ENCODE measurements at regions not wholly inside any gene's neighbourhood (a gene's known extent, or its start where the extent isn't known, plus 50 kb on each side); places are given as distances from the start of the nearest gene placed in this dataset.

GRCh38 chr2:120849278-120849677 is 113.6 kb downstream of the GLI2 start:
- Histone ChIP-seq H3K9me2 (ENCODE audit: insufficient read depth, low read length) (no peaks in the 10 kb centered on the region), H3K27me3 (ENCODE audit: insufficient read depth, low read depth, low read length) (no peaks in the 10 kb centered on the region), H3K36me3 (ENCODE audit: insufficient read depth, low read length) (no peaks in the 10 kb centered on the region), H3K79me2 (replicated peaks; ENCODE audit: insufficient read depth, low read length) (peaks cover 2% of the 10 kb centered on the region), H3F3A (ENCODE audit: insufficient read depth, low read length, poor library complexity, severe bottlenecking) (no peaks in the 10 kb centered on the region), H2AFZ (ENCODE audit: low read depth, low read length) (no peak overlapping the region), H3K9me3 (ENCODE audit: low read length) (no peaks in the 10 kb centered on the region), H3K4me3 (ENCODE audit: low read length) (no peak overlapping the region), H3K9ac (ENCODE audit: low read length) (no peak overlapping the region), H3K4me2 (ENCODE audit: low read length) (no peak overlapping the region), H3K27ac (ENCODE audit: low read length) (no peak overlapping the region), H4K20me1 (ENCODE audit: insufficient read depth) (no peaks in the 10 kb centered on the region)
- no peak for TF ChIP-seq TAF1 (IDR thresholded peaks at IDR 0.05; ENCODE audit: low read depth)
- TF ChIP-seq EZH2 (IDR thresholded peaks at IDR 0.05; ENCODE audit: borderline replicate concordance, insufficient read depth, low read length, poor library complexity, severe bottlenecking), result no peak
- TF ChIP-seq REST (IDR thresholded peaks at IDR 0.05; ENCODE audit: borderline replicate concordance), result no peak
- TF ChIP-seq CTCF (IDR thresholded peaks at IDR 0.05; ENCODE audit: poor library complexity, severe bottlenecking), result no peak
- TF ChIP-seq MXI1 (conservative IDR thresholded peaks at IDR 0.05; ENCODE audit: poor library complexity, severe bottlenecking), result no peak
- no peak for TF ChIP-seq RAD21 (conservative IDR thresholded peaks at IDR 0.05)
- no peak for TF ChIP-seq POLR2AphosphoS5 (IDR thresholded peaks at IDR 0.05)
- no peak for TF ChIP-seq EP300 (conservative IDR thresholded peaks at IDR 0.05; ENCODE audit: poor library complexity, severe bottlenecking)

GRCh38 chr2:120850551-120850950 is 114.9 kb downstream of the GLI2 start:
- Histone ChIP-seq H3K36me3 (ENCODE audit: insufficient read depth, low read length) (no peaks in the 10 kb centered on the region), H3F3A (ENCODE audit: insufficient read depth, low read length, poor library complexity, severe bottlenecking) (no peaks in the 10 kb centered on the region), H3K27ac (ENCODE audit: low read length) (no peak overlapping the region), H3K4me2 (ENCODE audit: low read length) (no peak overlapping the region), H3K9ac (ENCODE audit: low read length) (no peak overlapping the region), H3K4me3 (ENCODE audit: low read length) (no peak overlapping the region), H4K20me1 (ENCODE audit: insufficient read depth) (no peaks in the 10 kb centered on the region), H3K9me2 (ENCODE audit: insufficient read depth, low read length) (no peaks in the 10 kb centered on the region), H3K79me2 (replicated peaks; ENCODE audit: insufficient read depth, low read length) (no peaks in the 10 kb centered on the region), H3K9me3 (ENCODE audit: low read length) (no peaks in the 10 kb centered on the region), H2AFZ (ENCODE audit: low read depth, low read length) (no peak overlapping the region), H3K27me3 (ENCODE audit: insufficient read depth, low read depth, low read length) (no peaks in the 10 kb centered on the region)
- TF ChIP-seq TAF1 (IDR thresholded peaks at IDR 0.05; ENCODE audit: low read depth), result no peak

GRCh38 chr2:120851116-120851773 is 115.6 kb downstream of the GLI2 start:
- H2AFZ ChIP-seq (ENCODE audit: low read depth, low read length), result no peak overlapping the region
- no peaks in the 10 kb centered on the region for H4K20me1 ChIP-seq (ENCODE audit: insufficient read depth)
- H3K4me2 ChIP-seq (ENCODE audit: low read length), result no peak overlapping the region
- H3K9me3 ChIP-seq (ENCODE audit: low read length), result no peaks in the 10 kb centered on the region
- H3K36me3 ChIP-seq (ENCODE audit: insufficient read depth, low read length), result no peaks in the 10 kb centered on the region
- no peaks in the 10 kb centered on the region for H3F3A ChIP-seq (ENCODE audit: insufficient read depth, low read length, poor library complexity, severe bottlenecking)
- no peaks in the 10 kb centered on the region for H3K27me3 ChIP-seq (ENCODE audit: insufficient read depth, low read depth, low read length)
- H3K27ac ChIP-seq (ENCODE audit: low read length), result no peak overlapping the region
- no peak for TF ChIP-seq CTCF (IDR thresholded peaks at IDR 0.05; ENCODE audit: poor library complexity, severe bottlenecking)
- TF ChIP-seq TAF1 (IDR thresholded peaks at IDR 0.05; ENCODE audit: low read depth), result no peak
- TF ChIP-seq RAD21 (conservative IDR thresholded peaks at IDR 0.05), result no peak
- TF ChIP-seq SMC3 (conservative IDR thresholded peaks at IDR 0.05; ENCODE audit: poor library complexity), result no peak
- TF ChIP-seq MXI1 (conservative IDR thresholded peaks at IDR 0.05; ENCODE audit: poor library complexity, severe bottlenecking), result no peak
- no peak for TF ChIP-seq EP300 (conservative IDR thresholded peaks at IDR 0.05; ENCODE audit: poor library complexity, severe bottlenecking)
- no peak for TF ChIP-seq EZH2 (IDR thresholded peaks at IDR 0.05; ENCODE audit: borderline replicate concordance, insufficient read depth, low read length, poor library complexity, severe bottlenecking)
- no peak for TF ChIP-seq POLR2AphosphoS5 (IDR thresholded peaks at IDR 0.05)
- TF ChIP-seq REST (IDR thresholded peaks at IDR 0.05; ENCODE audit: borderline replicate concordance), result no peak
- H3K4me3 ChIP-seq (ENCODE audit: low read length), result no peak overlapping the region
- H3K9ac ChIP-seq (ENCODE audit: low read length), result no peak overlapping the region
- no peaks in the 10 kb centered on the region for H3K79me2 ChIP-seq (replicated peaks; ENCODE audit: insufficient read depth, low read length)
- H3K9me2 ChIP-seq (ENCODE audit: insufficient read depth, low read length), result no peaks in the 10 kb centered on the region

Data from neural cell (in vitro differentiated cells).